GM23338 (cell line): ENCODE measurements at regions not wholly inside any gene's neighbourhood (a gene's known extent, or its start where the extent isn't known, plus 50 kb on each side); places are given as distances from the start of the nearest gene placed in this dataset.
"Not testable (repeated sequence)": the region's sequence is repeated elsewhere in the genome, so short reads cannot be mapped to it uniquely, and the experiment has no call there.

Source experiments
- ATAC-seq: fragments of 200-7000 bp; cut with Tn5 transposase; 3 replicates; pipeline ENCODE4 v1.9.1; 2020
- DNase-seq: peaks from one replicate; pipeline ENCODE4 v3.0.0-alpha.2; 2015; ENCODE audit warnings: low spot score
- H2AFZ ChIP-seq: fragments of 200-600 bp; sonication (generic); 2 replicates; pipeline ENCODE4 v1.8.0; 2016; ENCODE audit warnings: antibody characterized with exemption, mild to moderate bottlenecking, moderate library complexity
- H3F3A ChIP-seq: fragments of 200-600 bp; sonication (generic); replicated peaks from 2 replicates; pipeline ENCODE4 v1.8.0; 2017; ENCODE audit warnings: antibody characterized with exemption, mixed run types, low read depth
- H3K27ac ChIP-seq: fragments of 200-600 bp; sonication (generic); 2 replicates; pipeline ENCODE4 v1.6.1; 2016; ENCODE audit warnings: low read depth
- H3K27me3 ChIP-seq: fragments of 200-600 bp; sonication (generic); 2 replicates; pipeline ENCODE4 v1.8.0; 2016; ENCODE audit warnings: mild to moderate bottlenecking, mixed run types, moderate library complexity; ENCODE audit not compliant: insufficient read depth
- H3K36me3 ChIP-seq: fragments of 200-600 bp; sonication (generic); 2 replicates; pipeline ENCODE4 v1.8.0; 2016; ENCODE audit warnings: mild to moderate bottlenecking; ENCODE audit not compliant: insufficient read depth
- H3K4me1 ChIP-seq: fragments of 200-600 bp; sonication (generic); 2 replicates; pipeline ENCODE4 v1.8.0; 2016; ENCODE audit warnings: mild to moderate bottlenecking, moderate library complexity; ENCODE audit not compliant: insufficient read depth
- H3K4me2 ChIP-seq: fragments of 200-600 bp; sonication (generic); 2 replicates; pipeline ENCODE4 v1.7.1; 2017; ENCODE audit warnings: mixed run types
- H3K4me3 ChIP-seq: fragments of 200-600 bp; sonication (generic); 2 replicates; pipeline ENCODE4 v1.6.1; 2016; ENCODE audit warnings: mixed run types
- H3K79me2 ChIP-seq: fragments of 200-600 bp; sonication (generic); replicated peaks from 2 replicates; pipeline ENCODE4 v1.8.0; 2017; ENCODE audit warnings: mild to moderate bottlenecking; ENCODE audit not compliant: insufficient read depth
- H3K9me2 ChIP-seq: fragments of 200-600 bp; sonication (generic); 2 replicates; pipeline ENCODE4 v1.8.0; 2017; ENCODE audit not compliant: insufficient read depth
- H4K20me1 ChIP-seq: fragments of 200-600 bp; sonication (generic); replicated peaks from 2 replicates; pipeline ENCODE4 v1.8.0; 2017; ENCODE audit warnings: mild to moderate bottlenecking; ENCODE audit not compliant: insufficient read depth
- H3K27ac Mint-ChIP-seq: 2 replicates; pipeline ENCODE4 v1.8.0; 2020; ENCODE audit warnings: inconsistent platforms, mild to moderate bottlenecking, moderate library complexity, mixed read lengths
- H3K27me3 Mint-ChIP-seq: 3 replicates; pipeline ENCODE4 v1.8.0; 2022; ENCODE audit warnings: low read depth, mild to moderate bottlenecking, moderate library complexity, mixed read lengths, inconsistent platforms; ENCODE audit not compliant: insufficient read depth, poor library complexity
- H3K36me3 Mint-ChIP-seq: 3 replicates; pipeline ENCODE4 v1.8.0; 2021; ENCODE audit warnings: low read depth, mild to moderate bottlenecking, inconsistent platforms, moderate library complexity, mixed read lengths
- H3K4me1 Mint-ChIP-seq: 3 replicates; pipeline ENCODE4 v1.8.0; 2020; ENCODE audit warnings: mild to moderate bottlenecking, inconsistent platforms, mixed read lengths
- H3K4me3 Mint-ChIP-seq: 3 replicates; pipeline ENCODE4 v1.8.0; 2021; ENCODE audit warnings: moderate library complexity, mild to moderate bottlenecking, inconsistent platforms, mixed read lengths
- H3K9me3 Mint-ChIP-seq: 3 replicates; pipeline ENCODE4 v1.8.0; 2020; ENCODE audit warnings: moderate library complexity, mild to moderate bottlenecking, inconsistent platforms, mixed read lengths
- CREB1 ChIP-seq: fragments of 250-450 bp; sonication (Bioruptor Pico); IDR thresholded peaks from 2 replicates; pipeline ENCODE4 v1.5.0; 2020; ENCODE audit warnings: low read depth, mild to moderate bottlenecking, moderate library complexity
- CTCF ChIP-seq, 2 experiments: fragments of 200-600 bp in 1 of 2; sonication (generic) in 1 of 2; conservative IDR thresholded peaks; 2 replicates each; pipeline versions ENCODE4 v1.5.1 to v1.6.1; 2016 to 2017; ENCODE audit warnings: antibody characterized with exemption in 2 of 2, low read depth in 2 of 2, mild to moderate bottlenecking in 2 of 2, moderate library complexity in 1 of 2
- ETS1 ChIP-seq: IDR thresholded peaks from 2 replicates; pipeline ENCODE4 v1.6.1; 2016; ENCODE audit warnings: antibody characterized with exemption
- EZH2phosphoT487 ChIP-seq: fragments of 200-600 bp; sonication (generic); IDR thresholded peaks from one replicate; pipeline ENCODE4 v1.8.1; 2018; ENCODE audit warnings: antibody characterized with exemption; ENCODE audit not compliant: unreplicated experiment
- NANOG ChIP-seq: IDR thresholded peaks from 2 replicates; pipeline ENCODE4 v1.6.1; 2016; ENCODE audit warnings: antibody characterized with exemption, borderline replicate concordance
- REST ChIP-seq: IDR thresholded peaks from one replicate; pipeline ENCODE4 v1.6.1; 2018; ENCODE audit warnings: antibody characterized with exemption; ENCODE audit not compliant: unreplicated experiment
- STAT1 ChIP-seq: IDR thresholded peaks from one replicate; pipeline ENCODE4 v1.6.1; 2016; ENCODE audit warnings: antibody characterized with exemption; ENCODE audit not compliant: unreplicated experiment
- ZNF331 ChIP-seq: fragments of 250-450 bp; sonication (Bioruptor Pico); IDR thresholded peaks from 2 replicates; pipeline ENCODE4 v1.5.0; 2020; ENCODE audit warnings: low read depth, mild to moderate bottlenecking, moderate library complexity

- TF ChIP-seq ETS1 (no peak), STAT1 (no peak)
These were observed 82.3 kb upstream of the DGKG start (continued) for GRCh38 chr3:186444288-186444687.

GRCh38 chr3:186442979-186443378 is 80.9 kb upstream of the DGKG start:
- H3F3A ChIP-seq, H3K27ac Mint-ChIP-seq, ATAC-seq, H3K4me2 ChIP-seq, H3K79me2 ChIP-seq, H3K4me1 Mint-ChIP-seq, H2AFZ ChIP-seq, H3K36me3 ChIP-seq, DNase-seq, H3K4me3 ChIP-seq, H3K27me3 Mint-ChIP-seq, H4K20me1 ChIP-seq, H3K36me3 Mint-ChIP-seq, H3K27ac ChIP-seq, H3K4me1 ChIP-seq, H3K9me3 Mint-ChIP-seq, H3K4me3 Mint-ChIP-seq, H3K27me3 ChIP-seq: not testable (repeated sequence)
- peaks cover 20% of the 10 kb centered on the region; the same call in 1 of the 2 replicates for H3K9me2 ChIP-seq

- H3K4me2 ChIP-seq, result no peak overlapping the region
- no peaks in the 10 kb centered on the region for H3K36me3 Mint-ChIP-seq
- no peak for TF ChIP-seq EZH2phosphoT487
- no peak for TF ChIP-seq CTCF (conservative IDR thresholded peaks at IDR 0.05; ENCODE audit: low read depth in 2 of 2)
- TF ChIP-seq REST, result no peak
- TF ChIP-seq ETS1, result no peak
- TF ChIP-seq ZNF331, result no peak
- TF ChIP-seq STAT1, result no peak
- no peak for TF ChIP-seq CREB1 (CRISPR knock-in tag)
- TF ChIP-seq NANOG, result no peak
These were observed 80.1 kb upstream of the DGKG start for GRCh38 chr3:186442162-186442561.

More at GRCh38 chr3:186442162-186442561, 80.1 kb upstream of the DGKG start:
- H3K4me1 Mint-ChIP-seq, result no peaks in the 10 kb centered on the region
- no peaks in the 10 kb centered on the region for H3K9me3 Mint-ChIP-seq
- peaks cover 4% of the 10 kb centered on the region for H3K27me3 Mint-ChIP-seq
- no peaks in the 10 kb centered on the region for H3F3A ChIP-seq
- DNase-seq (no peak), ATAC-seq (no peak)
- H3K79me2 ChIP-seq, result no peaks in the 10 kb centered on the region
- H3K4me1 ChIP-seq, result no peaks in the 10 kb centered on the region
- no peaks in the 10 kb centered on the region for H4K20me1 ChIP-seq
- peaks cover 12% of the 10 kb centered on the region; the same call in 1 of the 2 replicates for H3K9me2 ChIP-seq
- no peaks in the 10 kb centered on the region for H3K27me3 ChIP-seq
- H3K36me3 ChIP-seq, result no peaks in the 10 kb centered on the region
- no peak overlapping the region for H3K4me3 Mint-ChIP-seq
- H3K27ac ChIP-seq, result no peak overlapping the region
- H2AFZ ChIP-seq, result no peak overlapping the region
- H3K27ac Mint-ChIP-seq, result no peak overlapping the region
- no peak overlapping the region for H3K4me3 ChIP-seq
